IPS-18c (cell line): ENCODE measurements at regions not wholly inside any gene's neighbourhood (a gene's known extent, or its start where the extent isn't known, plus 50 kb on each side); places are given as distances from the start of the nearest gene placed in this dataset.

Experiments
- H3K4me3 ChIP-seq: 2 replicates; pipeline ENCODE4 v1.7.0; 2013; ENCODE audit warnings: low read depth, mild to moderate bottlenecking, low read length, moderate library complexity; ENCODE audit not compliant: insufficient read depth
- H3K9me3 ChIP-seq: one replicate; pipeline ENCODE4 v1.6.1; 2013; ENCODE audit warnings: mild to moderate bottlenecking, low read length, moderate library complexity; ENCODE audit not compliant: control insufficient read depth, insufficient read depth

DNA sequence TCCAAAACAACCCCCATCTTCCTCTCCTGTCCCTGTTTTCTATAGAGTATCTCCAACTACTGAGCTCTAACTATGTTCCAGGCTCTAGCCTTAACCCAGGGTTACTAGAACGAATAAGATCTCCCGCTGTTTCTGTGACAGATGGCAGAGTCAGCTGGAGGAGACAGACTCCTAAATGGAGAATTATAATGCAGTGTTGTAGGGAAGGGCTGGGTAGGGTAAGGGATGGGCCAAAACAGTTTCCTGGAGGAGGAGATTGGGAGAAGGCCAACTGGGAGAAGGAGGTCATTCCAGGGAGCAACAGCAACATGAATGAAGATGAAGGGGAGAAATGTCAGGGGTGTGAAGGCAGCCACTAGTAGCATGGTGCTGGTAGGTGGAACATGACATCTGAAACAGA lies 73.4 kb upstream of the ANO4 start:
- H3K9me3 ChIP-seq: no peaks in the 10 kb centered on the region
- no peak overlapping the region for H3K4me3 ChIP-seq

DNA sequence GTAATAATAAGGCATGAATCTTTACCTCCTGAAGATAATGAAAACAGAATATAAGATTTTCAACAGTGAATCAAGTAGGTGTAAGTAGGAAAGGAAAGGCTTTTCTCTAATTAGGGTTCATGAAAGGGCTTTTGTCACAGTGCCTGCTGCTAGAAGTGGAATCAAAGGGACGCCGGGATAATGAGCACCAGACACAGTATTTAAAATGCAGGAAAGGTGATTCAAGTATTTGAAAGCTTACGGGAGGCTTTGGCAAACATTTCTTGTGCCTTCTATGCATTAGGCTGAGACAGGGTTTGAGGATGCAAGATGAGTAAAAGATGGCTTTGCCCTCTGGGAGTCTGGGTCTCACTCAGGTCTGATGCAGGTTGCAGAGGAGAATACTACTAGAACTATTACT lies 70.5 kb upstream of the ANO4 start:
- Histone ChIP-seq H3K4me3 (no peak overlapping the region), H3K9me3 (no peaks in the 10 kb centered on the region)

DNA sequence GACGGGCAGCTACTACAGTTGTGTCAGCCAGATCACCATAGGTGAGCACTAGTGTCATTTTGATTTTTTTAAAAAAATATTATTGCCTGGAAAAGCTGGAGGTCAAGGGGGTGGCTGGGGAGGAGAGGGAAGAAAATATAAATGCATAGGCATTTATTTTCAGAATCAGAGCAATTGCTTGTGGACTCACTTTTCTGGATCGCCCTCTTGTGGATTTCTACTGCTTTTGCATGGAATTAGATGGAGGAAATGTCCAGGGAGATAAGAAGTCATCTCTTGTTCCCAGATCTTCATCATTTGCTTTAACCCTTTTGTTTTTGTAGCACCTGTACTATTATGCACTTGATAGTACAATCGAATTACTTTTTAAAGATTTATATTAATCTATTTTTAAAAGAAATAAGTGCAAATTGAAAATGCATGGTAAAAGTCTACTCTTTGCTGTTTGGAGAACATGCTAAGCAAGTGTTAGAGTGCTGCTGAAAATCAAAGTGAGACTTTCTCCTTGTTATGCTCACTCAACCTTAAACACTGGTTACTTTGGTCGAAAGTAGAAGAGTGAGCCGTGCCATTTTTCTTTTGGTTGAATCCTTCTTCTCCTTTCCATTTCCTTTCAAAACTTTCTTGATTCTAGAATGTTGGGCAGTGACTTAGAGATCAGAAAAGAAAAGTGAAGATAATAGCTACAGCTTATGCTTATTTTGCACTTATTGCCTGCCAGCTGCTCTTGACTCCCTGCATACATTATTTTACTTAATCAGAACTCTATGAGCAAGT lies 60.6 kb upstream of the ANO4 start:
- no peaks in the 10 kb centered on the region for H3K9me3 ChIP-seq

DNA sequence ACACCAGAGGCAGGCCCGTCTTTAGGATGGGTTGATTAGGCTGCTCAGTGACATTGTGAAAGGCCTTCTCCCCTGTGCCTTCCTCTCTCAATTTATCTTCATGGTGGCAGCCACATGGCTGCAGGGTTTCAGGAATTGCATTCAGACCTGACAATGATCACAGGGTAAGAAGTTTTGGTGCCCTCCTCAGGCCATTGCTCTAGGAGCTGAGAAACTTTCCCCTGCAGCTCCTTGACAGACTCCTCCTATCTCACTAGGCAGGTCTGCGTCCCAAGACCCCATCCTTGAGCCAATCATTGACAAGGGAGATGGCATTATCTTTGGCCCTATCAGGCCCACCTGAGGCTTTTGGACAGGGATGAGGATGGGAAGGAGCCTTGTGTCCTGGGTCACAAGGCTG lies 57.4 kb upstream of the ANO4 start:
- no peaks in the 10 kb centered on the region for H3K9me3 ChIP-seq
- H3K4me3 ChIP-seq: no peak overlapping the region

More for the DNA sequence above, 60.6 kb upstream of the ANO4 start:
- H3K4me3 ChIP-seq: no peak overlapping the region

DNA sequence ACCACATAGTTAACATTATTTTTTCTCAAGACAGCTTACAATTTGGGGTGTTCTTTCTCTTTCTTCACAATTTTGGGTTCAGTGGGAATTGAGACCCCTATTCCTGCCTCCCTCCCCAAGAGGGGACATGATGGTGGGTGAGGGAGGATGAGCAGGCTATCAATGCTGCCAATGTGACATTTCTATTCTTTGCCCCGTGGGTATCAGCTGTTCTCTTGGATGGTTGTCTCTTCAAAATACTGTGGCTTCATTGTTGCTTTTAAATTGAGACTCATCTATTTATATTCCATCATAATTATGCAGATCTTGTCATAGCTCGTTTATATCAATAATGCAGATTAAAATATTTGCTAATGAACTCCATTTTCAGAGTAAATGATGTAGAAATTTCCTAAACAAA lies 56.5 kb upstream of the ANO4 start:
- H3K4me3 ChIP-seq: no peak overlapping the region
- H3K9me3 ChIP-seq: no peaks in the 10 kb centered on the region

DNA sequence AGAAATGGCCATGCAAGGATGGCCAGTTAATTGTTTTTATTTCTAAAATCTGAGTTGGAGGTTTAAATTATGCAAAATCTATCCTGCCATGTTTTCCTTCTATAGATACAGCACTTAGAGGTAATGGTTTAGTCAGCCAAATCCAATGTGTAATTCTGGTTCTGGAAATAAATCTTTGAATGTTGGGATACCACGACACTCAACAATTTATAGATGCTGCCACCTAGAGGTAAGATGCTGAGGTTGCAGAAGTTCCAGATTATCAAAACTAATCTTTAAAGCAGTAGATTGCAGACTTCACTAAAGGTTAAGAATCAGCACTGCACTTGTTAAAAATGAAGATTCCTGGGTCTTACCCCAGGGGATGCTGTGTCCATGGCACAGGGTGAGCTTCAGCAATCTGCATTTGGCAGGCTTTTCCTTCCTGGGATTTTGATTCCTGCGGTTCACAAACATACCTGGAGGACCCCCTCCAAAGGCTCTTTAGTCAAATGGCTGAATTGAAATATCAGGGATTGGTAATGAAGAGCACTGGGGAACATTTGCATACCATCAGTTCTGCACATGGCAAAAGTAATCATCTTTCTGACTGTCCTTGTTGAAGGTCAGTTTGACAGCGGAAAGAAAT lies 53.4 kb upstream of the ANO4 start:
- no peaks in the 10 kb centered on the region for H3K9me3 ChIP-seq
- no peak overlapping the region for H3K4me3 ChIP-seq

DNA sequence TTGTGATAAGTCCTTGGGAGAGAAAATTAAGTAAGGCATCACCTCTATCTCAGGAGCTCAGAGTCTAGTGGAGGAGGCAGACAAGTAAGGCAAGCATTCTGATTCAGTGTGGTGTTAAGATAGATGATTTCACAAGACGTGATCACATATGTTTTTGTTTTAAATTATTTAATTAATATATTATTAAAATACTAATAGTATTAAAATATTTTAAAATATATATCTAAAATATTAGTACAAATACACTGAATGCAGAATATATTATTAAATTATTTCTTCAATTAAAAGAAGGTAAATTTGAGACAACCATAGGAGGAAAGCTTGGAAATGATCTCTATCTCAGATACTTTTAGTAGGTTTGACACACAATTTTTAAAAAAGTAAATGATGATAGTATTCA lies 51.5 kb upstream of the ANO4 start:
- no peak overlapping the region for H3K4me3 ChIP-seq
- H3K9me3 ChIP-seq: no peaks in the 10 kb centered on the region
